GM18519 (cell line): ENCODE measurements at regions not wholly inside any gene's neighbourhood (a gene's known extent, or its start where the extent isn't known, plus 50 kb on each side); places are given as distances from the start of the nearest gene placed in this dataset.
"Not testable (repeated sequence)": the region's sequence is repeated elsewhere in the genome, so short reads cannot be mapped to it uniquely, and the experiment has no call there.

ENCODE experiments used
- ATAC-seq: cut with Tn5 transposase; IDR thresholded peaks from one replicate; pipeline ENCODE4 v1.9.1; 2021; ENCODE audit warnings: mild to moderate bottlenecking, moderate library complexity; ENCODE audit not compliant: unreplicated experiment, low FRiP score

GRCh38 chr17:77332034-77332971 lies 191.5 kb downstream of the SEC14L1 start:
- ATAC-seq = no peak

DNA sequence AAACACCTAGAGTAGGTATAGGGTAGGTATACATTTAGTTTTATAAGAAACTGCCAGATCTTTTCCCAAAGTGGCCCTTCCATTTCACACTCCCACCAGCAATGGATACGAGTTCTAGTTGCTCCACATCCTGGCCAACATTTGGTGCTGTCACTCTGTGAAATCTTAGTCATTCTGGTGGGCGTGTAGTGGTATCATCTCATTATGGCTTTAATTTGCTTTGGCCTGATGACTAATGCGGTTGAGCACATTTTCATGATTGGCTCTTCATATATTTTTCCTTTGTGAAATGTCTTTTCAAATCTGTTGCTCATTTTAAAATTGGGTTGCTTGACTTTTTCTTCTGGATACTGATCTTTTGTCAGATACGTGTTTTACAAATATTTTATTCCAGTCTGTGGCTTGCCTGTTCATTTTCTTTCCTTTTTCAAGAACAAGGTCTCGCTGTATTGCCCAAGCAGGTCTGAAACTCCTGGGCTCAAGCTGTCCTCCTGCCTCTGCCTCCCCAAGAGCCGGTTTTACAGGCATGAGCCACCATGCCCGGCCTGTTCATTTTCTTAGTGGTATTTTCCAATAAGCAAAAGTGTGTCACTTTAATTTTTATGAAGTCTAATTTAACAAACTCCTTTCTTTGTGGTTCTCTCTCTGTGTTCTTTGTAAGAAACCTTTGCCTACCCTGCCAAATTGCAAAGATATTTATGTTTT lies 192.4 kb downstream of the SEC14L1 start:
- no peak for ATAC-seq

- no peak for ATAC-seq
These were observed 196.4 kb downstream of the SEC14L1 start for GRCh38 chr17:77337150-77337549.

- no peak for ATAC-seq
These were observed 200.3 kb downstream of the SEC14L1 start for GRCh38 chr17:77341069-77341541.

DNA sequence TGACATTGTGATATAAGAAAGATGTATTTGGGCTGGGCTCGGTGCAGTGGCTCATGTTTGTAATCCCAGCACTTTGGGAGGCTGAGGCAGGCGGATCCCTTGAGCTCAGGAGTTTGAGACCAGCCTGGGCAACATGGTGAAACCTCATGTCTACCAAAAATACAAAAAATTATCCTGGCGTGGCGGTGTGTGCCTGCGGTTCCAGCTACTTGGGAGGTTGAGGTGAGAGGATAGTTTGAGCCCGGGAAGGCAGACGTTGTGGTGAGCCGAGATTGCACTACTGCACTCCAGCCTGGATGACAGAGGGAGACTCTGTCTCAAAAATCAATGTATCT lies 201.9 kb downstream of the SEC14L1 start:
- not testable (repeated sequence) for ATAC-seq

DNA sequence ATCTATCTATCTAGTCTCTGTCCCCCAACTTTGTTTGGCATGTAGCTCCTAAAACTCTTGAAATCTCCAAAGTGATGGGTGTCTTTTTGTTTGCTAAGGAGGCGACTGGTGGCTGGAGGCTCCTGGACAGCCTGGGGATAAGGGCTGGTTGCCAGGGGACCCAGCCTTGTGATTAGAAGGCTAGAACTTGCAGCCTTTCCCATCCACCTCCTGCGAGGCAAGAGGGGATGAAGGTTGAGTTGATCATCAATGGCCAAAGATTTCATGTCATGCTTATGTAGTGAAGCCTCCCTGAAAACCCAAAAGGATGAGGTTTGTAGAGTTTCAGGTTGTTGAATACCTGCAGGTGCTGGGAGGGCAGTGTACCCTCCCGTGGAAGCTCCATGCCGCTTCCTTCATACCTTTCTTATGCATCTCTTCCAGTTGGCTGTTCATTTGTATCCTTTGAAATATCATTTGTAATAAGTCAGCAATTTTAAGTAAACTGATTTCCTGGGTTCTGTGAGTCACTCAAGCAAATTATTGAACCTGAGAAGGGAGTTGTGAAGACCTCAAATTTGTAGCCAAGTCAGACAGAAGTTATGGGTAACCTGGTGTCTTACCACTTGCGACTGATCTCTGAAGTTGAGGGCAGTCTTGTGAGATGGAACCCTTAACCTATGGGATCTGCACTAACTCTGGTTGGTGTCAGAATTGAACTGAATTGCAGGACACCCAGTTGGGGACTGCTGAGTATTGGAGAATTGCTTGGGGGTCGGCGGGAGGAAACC lies 202.4 kb downstream of the SEC14L1 start:
- no peak for ATAC-seq

DNA sequence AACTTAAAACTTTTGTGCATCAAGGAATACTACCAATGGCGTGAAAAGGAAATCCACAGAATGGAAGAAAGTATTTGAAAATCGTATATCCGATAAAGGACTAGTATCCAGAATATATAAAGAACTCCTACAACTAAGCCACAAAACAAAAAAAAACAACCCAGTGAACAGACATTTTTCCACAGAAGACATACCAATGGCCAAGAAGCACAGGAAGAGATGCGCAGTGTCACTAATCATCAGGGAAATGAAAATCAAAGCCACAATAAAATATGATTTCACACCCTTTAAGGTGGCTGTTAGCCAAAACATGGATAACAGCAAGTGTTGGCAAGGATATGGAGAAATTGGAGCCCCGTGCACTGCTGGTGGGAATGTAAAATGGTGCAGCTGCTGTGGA lies 203.3 kb downstream of the SEC14L1 start:
- no peak for ATAC-seq

- ATAC-seq = no peak
These were observed 204.6 kb downstream of the SEC14L1 start for GRCh38 chr17:77345260-77345910.

DNA sequence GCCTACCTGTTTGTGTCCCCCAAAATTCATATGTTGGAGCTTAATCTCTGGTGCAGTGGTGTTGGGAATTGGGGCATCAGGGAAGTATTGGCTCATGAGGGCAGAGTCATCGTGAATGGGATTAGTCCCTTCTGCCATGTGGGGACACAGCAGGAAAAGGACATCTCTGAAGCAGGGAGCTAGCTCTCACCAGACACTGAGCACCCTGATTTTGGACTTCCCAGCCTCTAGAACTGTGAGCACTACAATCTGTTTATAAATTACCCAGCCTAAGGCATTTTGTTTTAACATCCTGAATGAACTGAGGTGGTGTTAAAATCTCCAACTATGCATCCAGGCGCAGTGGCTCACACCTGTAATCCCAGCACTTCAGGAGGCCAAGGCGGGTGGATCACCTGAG lies 206.0 kb downstream of the SEC14L1 start:
- no peak for ATAC-seq

GRCh38 chr17:77347544-77347943 lies 206.8 kb downstream of the SEC14L1 start:
- ATAC-seq = no peak

DNA sequence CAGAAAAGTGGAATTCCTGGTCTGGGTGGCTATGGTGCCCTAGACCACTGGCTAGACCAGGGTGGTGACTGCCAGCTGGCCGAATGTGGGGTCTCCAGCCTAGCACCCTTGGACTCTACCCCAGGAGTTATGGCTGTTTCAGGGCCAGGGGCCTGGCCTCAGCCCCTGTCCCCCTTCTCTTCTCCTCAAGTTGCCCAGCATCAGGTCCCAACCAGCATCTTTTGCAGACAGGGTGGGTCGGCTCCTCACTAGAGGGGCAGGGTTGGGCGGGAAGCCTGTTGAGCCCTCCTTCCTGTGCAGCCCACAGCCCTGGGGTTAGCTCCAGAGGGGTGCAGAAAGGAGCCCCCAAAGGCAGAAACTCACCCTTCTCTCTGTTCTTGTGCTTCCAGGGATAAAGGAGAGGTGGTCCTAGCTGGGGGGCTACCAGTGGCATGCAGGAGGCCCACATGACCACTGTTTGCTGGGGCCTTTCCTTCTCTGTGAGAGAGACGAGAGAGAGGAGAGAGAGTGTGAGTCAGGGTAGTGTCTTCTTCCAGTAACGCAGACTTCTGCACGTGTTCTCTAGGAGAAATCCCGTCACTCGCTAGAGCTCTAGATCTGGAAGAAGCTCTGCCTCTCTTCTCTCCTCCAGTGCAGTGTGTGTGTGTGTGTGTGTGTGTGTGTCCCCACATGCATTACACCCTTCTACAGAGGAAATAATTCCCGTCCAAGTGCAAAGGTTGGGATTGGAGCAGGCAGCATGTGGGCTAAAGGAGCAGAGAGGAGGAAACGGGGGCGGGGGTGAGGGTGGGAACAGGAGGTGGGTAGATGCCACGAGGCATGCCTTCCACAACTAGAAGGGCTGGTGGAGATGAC lies 209.4 kb downstream of the SEC14L1 start:
- ATAC-seq = no peak

- ATAC-seq = no peak
These were observed 211.7 kb downstream of the SEC14L1 start for GRCh38 chr17:77352441-77352840.

GRCh38 chr17:77352996-77353395 lies 212.2 kb downstream of the SEC14L1 start:
- no peak for ATAC-seq

DNA sequence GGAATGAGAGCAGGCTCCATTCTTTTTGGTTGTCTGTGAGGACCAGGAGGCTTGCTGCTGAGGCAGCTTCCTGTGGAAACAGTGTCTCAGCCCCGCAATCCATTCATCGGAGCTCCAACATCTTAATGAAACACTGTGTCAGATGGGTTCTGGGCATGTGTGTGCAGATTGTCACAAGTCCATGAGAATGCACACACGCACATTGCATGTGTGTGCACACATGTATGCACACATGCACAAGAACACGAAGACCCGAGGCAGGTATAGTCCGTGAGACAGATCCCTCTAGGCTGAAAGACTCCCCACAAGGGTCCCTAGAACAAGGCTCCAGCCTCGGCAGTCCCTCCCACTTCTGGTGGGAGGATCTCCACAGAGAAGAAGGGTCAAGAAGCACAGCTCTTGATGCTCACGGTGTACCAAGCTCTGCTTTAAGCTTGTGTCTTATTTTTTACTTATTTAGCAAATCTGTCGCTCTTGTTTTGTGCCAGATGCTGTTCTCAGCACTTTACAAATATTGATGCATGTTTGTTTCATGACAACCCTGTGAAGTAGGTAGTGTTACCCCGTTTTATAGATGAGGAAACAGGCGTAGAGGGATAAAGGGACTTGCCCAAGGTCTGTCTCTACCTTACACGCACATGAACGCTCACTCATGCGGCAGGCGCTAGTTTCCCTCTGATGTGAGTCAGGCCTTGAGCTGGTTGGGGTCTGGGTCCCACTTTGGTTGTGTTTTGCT lies 213.1 kb downstream of the SEC14L1 start:
- ATAC-seq = no peak

DNA sequence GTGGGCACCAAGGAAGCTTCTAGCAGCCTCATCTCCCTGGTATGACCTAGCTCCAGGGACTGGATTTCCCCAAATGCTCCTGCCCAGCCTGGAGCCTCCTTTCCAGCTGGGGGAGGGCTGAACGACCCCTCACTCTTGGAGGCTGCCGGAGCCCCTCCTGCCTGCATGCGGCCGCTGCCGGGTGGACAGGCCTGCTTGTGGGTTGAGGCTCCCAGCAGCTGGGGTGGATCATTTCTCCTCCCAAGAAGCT lies 213.6 kb downstream of the SEC14L1 start:
- ATAC-seq = no peak

DNA sequence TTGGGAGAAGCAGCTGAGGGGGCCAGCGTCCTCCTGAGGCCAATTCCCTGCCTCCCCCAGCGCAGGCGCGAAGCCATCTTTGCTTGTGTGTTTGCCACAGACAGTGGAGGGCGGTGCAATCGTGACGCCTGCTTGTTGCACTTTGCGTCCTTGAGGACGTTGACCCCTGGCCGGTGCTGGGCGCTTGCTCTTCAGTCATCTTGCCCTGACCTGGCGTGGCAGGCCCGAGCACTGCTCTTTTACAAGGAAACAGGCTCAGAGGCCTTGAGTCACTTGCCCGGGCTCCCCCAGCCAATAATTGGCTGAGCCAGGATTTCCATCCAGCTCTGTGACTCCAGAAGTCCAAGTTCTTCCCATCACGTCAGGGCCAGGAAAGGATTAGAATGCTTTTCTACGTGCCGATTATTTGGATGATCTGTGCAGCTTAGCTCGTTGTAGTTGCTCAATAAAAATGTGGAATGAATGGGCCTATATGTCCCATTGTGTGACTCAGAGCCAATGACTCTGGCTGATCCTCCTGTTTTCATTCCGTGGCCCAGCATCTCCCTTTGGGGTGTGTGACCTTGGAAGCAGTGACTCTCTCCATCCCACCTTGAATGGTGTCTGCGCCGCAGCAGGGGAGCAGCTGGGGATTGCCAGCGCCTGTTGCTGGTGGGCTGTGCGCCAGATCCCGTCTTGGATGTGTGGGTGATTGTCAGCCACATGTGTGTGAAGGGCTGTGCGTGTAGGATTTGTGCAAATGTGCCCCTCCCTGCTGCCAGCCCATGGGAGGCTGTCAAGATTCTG lies 214.1 kb downstream of the SEC14L1 start:
- ATAC-seq = no peak

DNA sequence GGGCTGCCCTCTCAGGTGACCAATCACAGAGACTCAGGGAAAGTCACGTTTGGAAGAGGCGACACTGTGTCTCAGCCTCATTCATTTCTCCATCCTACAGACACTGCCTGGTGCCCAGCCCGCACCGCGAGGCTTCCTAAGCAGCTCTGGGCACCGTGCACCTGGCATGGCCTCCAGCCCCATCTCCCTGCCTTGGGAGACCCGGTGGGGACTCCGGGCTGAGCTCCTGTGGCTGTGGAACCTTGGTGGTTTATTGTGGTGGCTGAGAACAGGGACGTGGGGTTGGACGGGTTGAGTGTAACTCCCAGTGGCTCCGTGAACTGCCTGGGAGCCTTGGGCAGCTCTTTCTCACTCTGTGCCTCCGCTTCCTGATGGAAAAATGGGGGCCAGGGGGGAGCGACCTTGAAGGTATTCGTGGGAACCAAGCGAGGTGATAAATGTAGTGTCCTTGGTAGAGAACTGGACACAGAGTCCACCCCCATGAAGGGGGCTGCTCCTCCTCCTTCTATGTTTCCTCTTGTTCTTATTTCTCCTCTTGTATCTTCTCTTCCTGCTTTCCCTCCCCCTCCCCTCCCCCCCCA lies 215.4 kb downstream of the SEC14L1 start:
- ATAC-seq = no peak

DNA sequence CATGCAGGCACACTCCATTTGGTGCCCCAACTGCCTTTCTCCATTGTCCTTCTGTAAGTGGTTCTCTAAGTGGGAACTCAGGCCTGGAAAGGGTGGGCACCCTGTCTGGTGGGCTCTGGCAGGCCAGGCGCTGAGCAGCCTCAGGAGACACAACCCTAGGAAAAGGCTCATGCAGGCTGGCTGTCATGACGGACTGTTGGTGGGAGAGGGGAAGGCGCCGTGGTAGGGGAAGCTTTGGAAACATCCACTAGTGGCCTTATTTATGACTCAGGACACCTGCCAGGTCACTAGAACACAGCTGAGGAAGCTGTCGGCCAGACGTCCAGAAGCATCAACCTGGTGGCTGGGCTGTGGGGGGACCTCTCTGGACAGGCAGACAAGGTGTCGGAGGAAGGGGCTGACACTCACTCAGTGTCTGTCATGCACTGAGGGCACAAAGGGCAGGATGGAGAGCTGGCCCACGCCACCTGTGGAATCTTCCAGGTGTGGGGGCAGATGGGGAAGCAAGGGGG lies 216.0 kb downstream of the SEC14L1 start:
- no peak for ATAC-seq
